ENCODE measurements at regions not wholly inside any gene's neighbourhood (a gene's known extent, or its start where the extent isn't known, plus 50 kb on each side); places are given as distances from the start of the nearest gene placed in this dataset.

DNA sequence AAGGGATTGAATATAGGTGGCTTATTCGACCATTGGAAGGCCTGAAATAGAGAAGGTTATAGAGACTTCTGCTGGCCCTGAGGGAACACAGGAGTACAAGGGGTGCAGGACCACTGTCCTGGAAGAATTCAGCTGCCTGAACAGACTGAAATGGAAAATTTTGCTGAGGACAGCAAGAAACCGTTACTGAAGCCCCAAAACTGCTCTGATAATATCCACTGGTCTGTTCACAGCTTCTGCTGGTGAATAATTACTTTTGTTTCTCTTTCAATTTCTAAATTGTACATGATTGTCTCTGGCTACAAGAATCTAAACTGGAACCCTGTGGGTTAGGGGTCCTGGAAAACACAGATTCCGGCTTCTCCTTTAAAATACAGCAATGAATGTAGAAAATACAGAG is 218.5 kb upstream of the CDH12 start (continued):
- TF ChIP-seq THAP9 (CRISPR knock-in tag; IDR thresholded peaks at IDR 0.05; ENCODE audit: borderline replicate concordance) = no peak
- peak; percentile 53 for TF ChIP-seq MAFF (IDR thresholded peaks at IDR 0.05; ENCODE audit: low read depth, low read length)
- TF ChIP-seq ZNF564 (CRISPR knock-in tag; IDR thresholded peaks at IDR 0.05) = no peak
- no peak for TF ChIP-seq NR2F1 (CRISPR knock-in tag; IDR thresholded peaks at IDR 0.05)

- ATAC-seq = no peak
- CTCF ChIA-PET (ENCODE audit: low intra/inter-chr PET ratio, low total read pairs) = no interaction called here
- Histone ChIP-seq H4K20me1 (ENCODE audit: insufficient read depth, low read length) (no peaks in the 10 kb centered on the region), H3K4me1 (ENCODE audit: insufficient read depth, low read length) (no peaks in the 10 kb centered on the region), H2AFZ (ENCODE audit: low read length) (no peak overlapping the region), H3K9me3 (ENCODE audit: low read length) (peaks cover 37% of the 10 kb centered on the region), H3K27me3 (ENCODE audit: control insufficient read depth in 1 of 2, insufficient read depth in 2 of 2, low read length in 2 of 2) (no peaks in the 10 kb centered on the region), H3K9ac (ENCODE audit: insufficient read depth, low read depth, low read length) (no peak overlapping the region), H3K36me3 (replicated peaks in 1 of 2; ENCODE audit: control insufficient read depth in 1 of 2, insufficient read depth in 2 of 2, low read length in 2 of 2) (no peaks in the 10 kb centered on the region), H3K4me2 (ENCODE audit: low read depth, low read length) (no peak overlapping the region), H3K4me3 (replicated peaks in 1 of 3; ENCODE audit: insufficient read depth in 1 of 3, low read depth in 2 of 3, low read length in 3 of 3) (no peak overlapping the region), H3K27ac (ENCODE audit: extremely low read length, insufficient read depth, low read length) (no peak overlapping the region), H3K79me2 (ENCODE audit: insufficient read depth, low read length) (no peaks in the 10 kb centered on the region)
- TF ChIP-seq, protein P1, sequence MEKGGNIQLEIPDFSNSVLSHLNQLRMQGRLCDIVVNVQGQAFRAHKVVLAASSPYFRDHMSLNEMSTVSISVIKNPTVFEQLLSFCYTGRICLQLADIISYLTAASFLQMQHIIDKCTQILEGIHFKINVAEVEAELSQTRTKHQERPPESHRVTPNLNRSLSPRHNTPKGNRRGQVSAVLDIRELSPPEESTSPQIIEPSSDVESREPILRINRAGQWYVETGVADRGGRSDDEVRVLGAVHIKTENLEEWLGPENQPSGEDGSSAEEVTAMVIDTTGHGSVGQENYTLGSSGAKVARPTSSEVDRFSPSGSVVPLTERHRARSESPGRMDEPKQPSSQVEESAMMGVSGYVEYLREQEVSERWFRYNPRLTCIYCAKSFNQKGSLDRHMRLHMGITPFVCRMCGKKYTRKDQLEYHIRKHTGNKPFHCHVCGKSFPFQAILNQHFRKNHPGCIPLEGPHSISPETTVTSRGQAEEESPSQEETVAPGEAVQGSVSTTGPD (CRISPR knock-in tag; IDR thresholded peaks at IDR 0.05) = no peak
- TF ChIP-seq KLF9 (CRISPR knock-in tag; IDR thresholded peaks at IDR 0.05; ENCODE audit: low read depth) (no peak), PPARG (CRISPR knock-in tag; conservative IDR thresholded peaks at IDR 0.05) (no peak), SCMH1 (CRISPR knock-in tag; IDR thresholded peaks at IDR 0.05; ENCODE audit: borderline replicate concordance) (no peak)
- TF ChIP-seq, protein P2, sequence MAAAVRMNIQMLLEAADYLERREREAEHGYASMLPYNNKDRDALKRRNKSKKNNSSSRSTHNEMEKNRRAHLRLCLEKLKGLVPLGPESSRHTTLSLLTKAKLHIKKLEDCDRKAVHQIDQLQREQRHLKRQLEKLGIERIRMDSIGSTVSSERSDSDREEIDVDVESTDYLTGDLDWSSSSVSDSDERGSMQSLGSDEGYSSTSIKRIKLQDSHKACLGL (CRISPR knock-in tag; IDR thresholded peaks at IDR 0.05) = no peak
- TF ChIP-seq, protein P3, sequence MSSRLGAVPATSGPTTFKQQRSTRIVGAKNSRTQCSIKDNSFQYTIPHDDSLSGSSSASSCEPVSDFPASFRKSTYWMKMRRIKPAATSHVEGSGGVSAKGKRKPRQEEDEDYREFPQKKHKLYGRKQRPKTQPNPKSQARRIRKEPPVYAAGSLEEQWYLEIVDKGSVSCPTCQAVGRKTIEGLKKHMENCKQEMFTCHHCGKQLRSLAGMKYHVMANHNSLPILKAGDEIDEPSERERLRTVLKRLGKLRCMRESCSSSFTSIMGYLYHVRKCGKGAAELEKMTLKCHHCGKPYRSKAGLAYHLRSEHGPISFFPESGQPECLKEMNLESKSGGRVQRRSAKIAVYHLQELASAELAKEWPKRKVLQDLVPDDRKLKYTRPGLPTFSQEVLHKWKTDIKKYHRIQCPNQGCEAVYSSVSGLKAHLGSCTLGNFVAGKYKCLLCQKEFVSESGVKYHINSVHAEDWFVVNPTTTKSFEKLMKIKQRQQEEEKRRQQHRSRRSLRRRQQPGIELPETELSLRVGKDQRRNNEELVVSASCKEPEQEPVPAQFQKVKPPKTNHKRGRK (CRISPR knock-in tag; IDR thresholded peaks at IDR 0.05) = no peak
- TF ChIP-seq, protein P4, sequence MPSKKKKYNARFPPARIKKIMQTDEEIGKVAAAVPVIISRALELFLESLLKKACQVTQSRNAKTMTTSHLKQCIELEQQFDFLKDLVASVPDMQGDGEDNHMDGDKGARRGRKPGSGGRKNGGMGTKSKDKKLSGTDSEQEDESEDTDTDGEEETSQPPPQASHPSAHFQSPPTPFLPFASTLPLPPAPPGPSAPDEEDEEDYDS (CRISPR knock-in tag; IDR thresholded peaks at IDR 0.05) = no peak
- DNase-seq (ENCODE audit: low spot score) = no peak
- no peak for FAIRE-seq
- intact Hi-C loops (cut with micrococcal nuclease; ENCODE audit: unreplicated experiment) (no loop called here), in situ Hi-C loops (cut with HindIII; ENCODE audit: extremely low pct_ligation_motif_present, low pct_unique_long_range_greater_than_20kb) (no loop called here)
- BruUV-seq (replicated peaks) = no TSS peak
- POLR2A ChIA-PET = no interaction called here
- 0% methylated on average over 3 of the region's 3 CpGs for WGBS (ENCODE audit: low lambda C conversion rate)
Observed at GRCh38 chr5:23064710-23065109, 211.6 kb upstream of the CDH12 start.

Data from HepG2 (cell line).